Stimulated activated effector memory CD8-positive, alpha-beta T cell treated with anti-CD3 and anti-CD28 coated beads, Interleukin-12 subunit alpha, Interleukin-12 subunit beta, amount 100 ng/mL, for 72 hours (primary cell): ENCODE measurements at regions not wholly inside any gene's neighbourhood (a gene's known extent, or its start where the extent isn't known, plus 50 kb on each side); places are given as distances from the start of the nearest gene placed in this dataset.
"Not testable (repeated sequence)": the region's sequence is repeated elsewhere in the genome, so short reads cannot be mapped to it uniquely, and the experiment has no call there.

Source experiments
- ATAC-seq: fragments of 150-1000 bp; cut with Tn5 transposase; 2 replicates; pipeline ENCODE4 v1.10.0; 2021
- DNase-seq, 2 donors: peaks; one replicate each; pipeline ENCODE4 v3.0.0; 2021 to 2022; ENCODE audit warnings: low spot score in 2 of 2
- H3K27ac Mint-ChIP-seq: one replicate; pipeline ENCODE4 v1.8.0; 2022; ENCODE audit warnings: mild to moderate bottlenecking, mixed read lengths
- H3K36me3 Mint-ChIP-seq: one replicate; pipeline ENCODE4 v1.8.0; 2022; ENCODE audit warnings: mild to moderate bottlenecking, mixed read lengths
- H3K4me1 Mint-ChIP-seq: one replicate; pipeline ENCODE4 v1.8.0; 2022; ENCODE audit warnings: mixed read lengths
- H3K4me3 Mint-ChIP-seq: one replicate; pipeline ENCODE4 v1.8.0; 2022; ENCODE audit warnings: mild to moderate bottlenecking, mixed read lengths
- H3K9me3 Mint-ChIP-seq: one replicate; pipeline ENCODE4 v1.8.0; 2022; ENCODE audit warnings: mixed read lengths

- peaks cover 29% of the 10 kb centered on the region for H3K9me3 Mint-ChIP-seq
- H3K27ac Mint-ChIP-seq, H3K4me1 Mint-ChIP-seq, H3K4me3 Mint-ChIP-seq, H3K36me3 Mint-ChIP-seq, ATAC-seq, DNase-seq: not testable (repeated sequence)
Measured at GRCh38 chr5:30144059-30144458, 1049.4 kb upstream of the CDH6 start.

- ATAC-seq (no peak), DNase-seq (no peak)
- no peak overlapping the region for H3K27ac Mint-ChIP-seq
- no peaks in the 10 kb centered on the region for H3K4me1 Mint-ChIP-seq
- no peak overlapping the region for H3K4me3 Mint-ChIP-seq
- H3K9me3 Mint-ChIP-seq = peaks cover 29% of the 10 kb centered on the region
- no peaks in the 10 kb centered on the region for H3K36me3 Mint-ChIP-seq
Measured at GRCh38 chr5:30142432-30142831, 1051.1 kb upstream of the CDH6 start.

DNA sequence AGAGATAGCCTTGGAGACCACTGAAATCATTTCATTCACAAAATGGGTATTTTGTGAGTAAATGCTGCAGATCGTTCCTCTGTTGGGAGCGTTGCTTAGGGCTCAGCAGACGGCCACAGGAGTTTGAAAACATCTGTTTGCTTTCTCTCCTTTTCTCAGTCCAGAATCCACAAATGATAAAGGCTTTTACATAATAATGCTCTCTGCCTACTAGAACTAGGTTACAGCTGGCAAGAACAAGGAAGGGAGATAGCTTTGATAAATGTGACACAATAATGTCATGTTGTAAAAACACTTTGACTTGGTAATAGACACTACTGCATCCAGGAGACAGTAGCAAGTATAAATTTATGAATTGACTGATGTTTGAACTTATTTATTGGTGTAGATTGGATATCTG lies 1072.4 kb upstream of the CDH6 start:
- Mint-ChIP-seq H3K4me1 (no peaks in the 10 kb centered on the region), H3K9me3 (peaks cover 27% of the 10 kb centered on the region), H3K27ac (no peak overlapping the region), H3K36me3 (no peaks in the 10 kb centered on the region), H3K4me3 (no peak overlapping the region)
- ATAC-seq (no peak), DNase-seq (no peak)

GRCh38 chr5:30117135-30117534 lies 1076.4 kb upstream of the CDH6 start:
- no peaks in the 10 kb centered on the region for H3K4me1 Mint-ChIP-seq
- H3K9me3 Mint-ChIP-seq = peaks cover 15% of the 10 kb centered on the region
- ATAC-seq = no peak
- no peaks in the 10 kb centered on the region for H3K36me3 Mint-ChIP-seq
- DNase-seq = no peak
- no peak overlapping the region for H3K27ac Mint-ChIP-seq
- H3K4me3 Mint-ChIP-seq = no peak overlapping the region

- Mint-ChIP-seq H3K27ac (no peak overlapping the region), H3K9me3 (peaks cover 14% of the 10 kb centered on the region), H3K4me3 (no peak overlapping the region), H3K4me1 (no peaks in the 10 kb centered on the region), H3K36me3 (no peaks in the 10 kb centered on the region)
- DNase-seq (no peak), ATAC-seq (no peak)
Measured at GRCh38 chr5:30113542-30113941, 1079.9 kb upstream of the CDH6 start.

DNA sequence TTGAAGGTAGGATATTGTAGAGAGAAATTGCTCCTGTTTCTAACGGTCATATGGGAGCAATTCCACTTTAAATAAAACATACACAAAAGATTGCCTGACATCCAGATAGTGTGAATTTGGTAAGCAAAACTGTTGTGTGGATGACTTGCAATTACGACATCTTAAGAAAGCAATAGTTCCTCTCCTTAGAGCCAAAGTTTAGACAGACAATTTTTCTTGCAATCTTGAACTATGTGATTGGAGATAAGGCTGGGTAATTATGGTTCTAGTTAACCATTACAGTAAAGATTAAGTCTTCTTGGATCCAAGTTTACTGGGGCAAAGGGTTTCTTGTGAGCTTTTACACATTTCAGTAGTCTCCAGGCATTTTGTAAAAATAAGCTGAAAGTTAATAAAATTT lies 1080.6 kb upstream of the CDH6 start:
- ATAC-seq (no peak), DNase-seq (no peak)
- H3K36me3 Mint-ChIP-seq = no peaks in the 10 kb centered on the region
- H3K4me3 Mint-ChIP-seq = no peak overlapping the region
- no peak overlapping the region for H3K27ac Mint-ChIP-seq
- H3K4me1 Mint-ChIP-seq = no peaks in the 10 kb centered on the region
- peaks cover 14% of the 10 kb centered on the region for H3K9me3 Mint-ChIP-seq

DNA sequence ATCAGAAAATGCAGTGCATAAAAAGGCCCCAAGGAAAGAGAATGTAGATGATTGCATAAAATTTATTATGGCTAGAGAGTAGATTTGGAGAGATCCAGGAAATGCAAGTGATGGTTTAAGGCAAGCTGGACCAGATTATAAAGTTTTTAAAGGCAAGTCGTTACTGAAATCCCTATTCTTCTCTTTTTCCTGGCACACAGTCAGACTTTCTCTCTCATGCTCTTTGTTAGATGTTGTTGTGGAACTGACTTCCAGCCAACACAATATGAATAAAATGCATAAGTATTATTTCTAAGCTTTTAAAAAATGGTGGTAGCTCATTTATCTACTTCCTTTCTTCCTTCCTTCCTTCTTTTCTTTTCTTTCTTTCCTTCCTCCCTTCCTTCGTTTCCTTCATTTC lies 1085.4 kb upstream of the CDH6 start:
- Mint-ChIP-seq H3K27ac (no peak overlapping the region), H3K9me3 (peaks cover 13% of the 10 kb centered on the region), H3K36me3 (no peaks in the 10 kb centered on the region), H3K4me1 (no peaks in the 10 kb centered on the region), H3K4me3 (no peak overlapping the region)
- ATAC-seq (no peak), DNase-seq (no peak)

GRCh38 chr5:30106596-30106995 lies 1086.9 kb upstream of the CDH6 start:
- no peaks in the 10 kb centered on the region for H3K36me3 Mint-ChIP-seq
- H3K27ac Mint-ChIP-seq = no peak overlapping the region
- DNase-seq = no peak
- no peak overlapping the region for H3K4me3 Mint-ChIP-seq
- H3K9me3 Mint-ChIP-seq = peaks cover 8% of the 10 kb centered on the region
- no peaks in the 10 kb centered on the region for H3K4me1 Mint-ChIP-seq
- no peak for ATAC-seq

- H3K4me3 Mint-ChIP-seq = no peak overlapping the region
- DNase-seq (no peak), ATAC-seq (no peak)
- no peaks in the 10 kb centered on the region for H3K4me1 Mint-ChIP-seq
- H3K9me3 Mint-ChIP-seq = peaks cover 14% of the 10 kb centered on the region
- no peak overlapping the region for H3K27ac Mint-ChIP-seq
- H3K36me3 Mint-ChIP-seq = no peaks in the 10 kb centered on the region
Measured at GRCh38 chr5:30104872-30105596, 1088.5 kb upstream of the CDH6 start.

DNA sequence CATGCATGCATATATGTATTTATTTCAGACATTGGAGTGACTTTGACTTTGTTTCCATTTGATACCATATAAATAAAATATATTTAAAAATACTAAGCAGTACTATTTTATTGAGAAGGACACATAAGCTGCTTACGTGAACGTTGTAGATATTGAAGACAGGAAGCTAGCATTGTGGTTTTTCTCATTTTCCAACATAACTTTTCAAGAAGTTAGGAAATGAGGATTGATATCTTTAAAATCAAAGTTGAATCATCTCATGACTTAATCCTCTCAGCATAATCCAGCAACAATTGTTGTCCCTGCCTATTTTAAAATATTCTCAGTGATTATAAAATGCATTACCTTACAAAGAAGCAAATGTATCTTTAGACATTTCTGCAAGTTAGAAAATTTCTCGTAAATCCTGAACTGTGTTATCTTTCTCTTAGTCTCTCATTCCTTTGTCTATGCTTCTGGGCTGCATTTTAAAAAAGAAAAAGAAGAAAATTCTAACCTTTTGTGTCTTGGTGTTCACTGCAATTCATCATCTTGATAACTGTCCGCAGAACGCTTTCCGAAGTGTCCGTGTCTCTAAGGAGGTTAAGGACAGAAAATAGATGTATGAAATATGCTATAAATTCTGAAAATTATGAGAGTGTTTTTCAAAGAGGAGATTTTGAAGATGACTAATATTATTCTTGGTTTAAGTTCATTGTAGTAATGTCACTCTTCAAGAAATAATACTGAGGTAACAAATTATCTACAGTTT lies 1089.9 kb upstream of the CDH6 start:
- Mint-ChIP-seq H3K27ac (no peak overlapping the region), H3K9me3 (peaks cover 16% of the 10 kb centered on the region), H3K4me3 (no peak overlapping the region), H3K4me1 (no peaks in the 10 kb centered on the region), H3K36me3 (no peaks in the 10 kb centered on the region)
- ATAC-seq (no peak), DNase-seq (no peak)

DNA sequence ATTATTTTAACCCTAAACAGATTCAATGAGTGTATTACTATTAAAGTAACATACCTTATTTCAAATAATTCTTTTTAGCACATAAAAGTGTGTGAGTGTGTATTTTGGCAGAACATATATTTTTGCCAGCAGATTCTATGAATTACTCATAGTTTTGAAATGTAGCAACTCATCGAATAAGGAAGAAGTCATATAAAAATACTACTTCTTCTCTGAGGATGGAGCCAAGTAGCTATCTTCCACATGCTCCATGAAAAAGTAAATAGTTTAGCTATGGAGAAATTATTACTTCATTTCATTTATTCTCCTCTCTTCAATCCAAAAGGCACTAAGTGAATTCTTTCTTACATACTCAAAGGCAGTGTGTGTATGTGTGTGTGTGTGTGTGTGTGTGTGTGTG lies 1090.4 kb upstream of the CDH6 start:
- H3K27ac Mint-ChIP-seq = no peak overlapping the region
- no peaks in the 10 kb centered on the region for H3K36me3 Mint-ChIP-seq
- peaks cover 17% of the 10 kb centered on the region for H3K9me3 Mint-ChIP-seq
- H3K4me1 Mint-ChIP-seq = no peaks in the 10 kb centered on the region
- no peak for ATAC-seq
- H3K4me3 Mint-ChIP-seq = no peak overlapping the region
- no peak for DNase-seq

GRCh38 chr5:30102185-30102584 lies 1091.3 kb upstream of the CDH6 start:
- ATAC-seq (no peak), DNase-seq (no peak)
- H3K4me3 Mint-ChIP-seq = no peak overlapping the region
- H3K36me3 Mint-ChIP-seq = no peaks in the 10 kb centered on the region
- H3K4me1 Mint-ChIP-seq = no peaks in the 10 kb centered on the region
- peaks cover 17% of the 10 kb centered on the region for H3K9me3 Mint-ChIP-seq
- no peak overlapping the region for H3K27ac Mint-ChIP-seq

- no peak for DNase-seq
- Mint-ChIP-seq H3K4me1 (no peaks in the 10 kb centered on the region), H3K9me3 (peaks cover 16% of the 10 kb centered on the region), H3K4me3 (no peak overlapping the region), H3K36me3 (no peaks in the 10 kb centered on the region), H3K27ac (no peak overlapping the region)
- ATAC-seq = no peak
Measured at GRCh38 chr5:30100929-30101328, 1092.6 kb upstream of the CDH6 start.

GRCh38 chr5:30100148-30100713 lies 1093.3 kb upstream of the CDH6 start:
- H3K4me1 Mint-ChIP-seq = no peaks in the 10 kb centered on the region
- H3K4me3 Mint-ChIP-seq = no peak overlapping the region
- DNase-seq (no peak), ATAC-seq (no peak)
- no peaks in the 10 kb centered on the region for H3K36me3 Mint-ChIP-seq
- H3K27ac Mint-ChIP-seq = no peak overlapping the region
- H3K9me3 Mint-ChIP-seq = peaks cover 20% of the 10 kb centered on the region

DNA sequence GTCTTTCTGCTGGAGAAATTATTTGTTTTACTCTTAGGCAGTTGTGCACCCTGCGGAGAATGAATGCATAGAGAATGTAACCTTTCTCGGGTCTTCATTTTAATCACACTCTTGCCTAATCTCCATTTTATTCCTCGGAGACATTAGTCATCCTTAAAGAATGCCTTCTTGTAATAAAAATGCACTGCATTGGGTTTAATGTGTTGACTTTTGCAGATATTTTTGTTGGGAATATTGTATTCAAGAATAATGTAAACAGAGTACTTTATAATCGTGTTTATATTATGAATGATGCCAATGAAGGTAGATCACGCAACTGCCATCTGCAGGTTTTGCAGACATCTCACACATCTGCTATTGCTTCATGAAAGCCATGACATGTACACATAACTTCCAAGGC lies 1093.9 kb upstream of the CDH6 start:
- Mint-ChIP-seq H3K4me1 (no peaks in the 10 kb centered on the region), H3K9me3 (peaks cover 20% of the 10 kb centered on the region), H3K4me3 (no peak overlapping the region), H3K36me3 (no peaks in the 10 kb centered on the region), H3K27ac (no peak overlapping the region)
- ATAC-seq (no peak), DNase-seq (no peak)

GRCh38 chr5:30098940-30099339 lies 1094.5 kb upstream of the CDH6 start:
- ATAC-seq = no peak
- H3K4me1 Mint-ChIP-seq = no peaks in the 10 kb centered on the region
- no peak overlapping the region for H3K27ac Mint-ChIP-seq
- no peak overlapping the region for H3K4me3 Mint-ChIP-seq
- peaks cover 24% of the 10 kb centered on the region for H3K9me3 Mint-ChIP-seq
- no peaks in the 10 kb centered on the region for H3K36me3 Mint-ChIP-seq
- no peak for DNase-seq
